Neural progenitor cell (in vitro differentiated cells): ENCODE measurements at regions not wholly inside any gene's neighbourhood (a gene's known extent, or its start where the extent isn't known, plus 50 kb on each side); places are given as distances from the start of the nearest gene placed in this dataset.
"Not testable (repeated sequence)": the region's sequence is repeated elsewhere in the genome, so short reads cannot be mapped to it uniquely, and the experiment has no call there.

ENCODE experiments used
- DNase-seq: peaks from one replicate; pipeline ENCODE4 v3.0.0-alpha.2; 2016; ENCODE audit warnings: low spot score
- H2AFZ ChIP-seq: fragments of 200-600 bp; sonication (generic); replicated peaks from 2 replicates; pipeline ENCODE4 v1.6.1; 2016; ENCODE audit warnings: antibody characterized with exemption
- H3F3A ChIP-seq: fragments of 200-600 bp; sonication (generic); 2 replicates; pipeline ENCODE4 v1.6.1; 2016; ENCODE audit warnings: antibody characterized with exemption, low read depth
- H3K27ac ChIP-seq: fragments of 200-600 bp; sonication (generic); 2 replicates; pipeline ENCODE4 v1.5.1; 2016; ENCODE audit warnings: mild to moderate bottlenecking
- H3K27me3 ChIP-seq: fragments of 200-600 bp; sonication (generic); 2 replicates; pipeline ENCODE4 v1.6.1; 2016; ENCODE audit warnings: mild to moderate bottlenecking, moderate library complexity
- H3K36me3 ChIP-seq: fragments of 200-600 bp; sonication (generic); 2 replicates; pipeline ENCODE4 v1.5.1; 2016
- H3K4me1 ChIP-seq: fragments of 200-600 bp; sonication (generic); 2 replicates; pipeline ENCODE4 v1.6.1; 2016; ENCODE audit warnings: mixed run types
- H3K4me2 ChIP-seq: fragments of 200-600 bp; sonication (generic); 2 replicates; pipeline ENCODE4 v1.6.1; 2016
- H3K4me3 ChIP-seq: fragments of 200-600 bp; sonication (generic); 2 replicates; pipeline ENCODE4 v1.5.1; 2016
- H3K79me2 ChIP-seq: fragments of 200-600 bp; sonication (generic); 2 replicates; pipeline ENCODE4 v1.6.1; 2016; ENCODE audit warnings: low read depth
- H3K9ac ChIP-seq: fragments of 200-600 bp; sonication (generic); 2 replicates; pipeline ENCODE4 v1.6.1; 2016
- H3K9me3 ChIP-seq: fragments of 200-600 bp; sonication (generic); 2 replicates; pipeline ENCODE4 v1.5.1; 2016; ENCODE audit warnings: low read depth
- H4K20me1 ChIP-seq: fragments of 200-600 bp; sonication (generic); 2 replicates; pipeline ENCODE4 v1.6.1; 2016; ENCODE audit warnings: low read depth
- H3K27ac Mint-ChIP-seq: 3 replicates; pipeline ENCODE4 v1.8.0; 2021; ENCODE audit warnings: mixed read lengths
- H3K27me3 Mint-ChIP-seq: 2 replicates; pipeline ENCODE4 v1.8.0; 2022; ENCODE audit warnings: low read depth, mild to moderate bottlenecking, inconsistent platforms, moderate library complexity, mixed read lengths; ENCODE audit not compliant: insufficient read depth
- H3K36me3 Mint-ChIP-seq: 3 replicates; pipeline ENCODE4 v1.8.0; 2021; ENCODE audit warnings: mixed read lengths
- H3K4me1 Mint-ChIP-seq: 3 replicates; pipeline ENCODE4 v1.8.0; 2021; ENCODE audit warnings: mixed read lengths
- H3K4me3 Mint-ChIP-seq: 3 replicates; pipeline ENCODE4 v1.8.0; 2021; ENCODE audit warnings: mild to moderate bottlenecking, moderate library complexity, mixed read lengths
- H3K9me3 Mint-ChIP-seq: 3 replicates; pipeline ENCODE4 v1.8.0; 2020; ENCODE audit warnings: mixed read lengths
- TF ChIP-seq, protein P1 (sequence below): fragments of 200-600 bp; sonication (generic); IDR thresholded peaks from 2 replicates; pipeline ENCODE4 v1.5.1; 2017; ENCODE audit warnings: antibody characterized with exemption, mild to moderate bottlenecking

DNA sequence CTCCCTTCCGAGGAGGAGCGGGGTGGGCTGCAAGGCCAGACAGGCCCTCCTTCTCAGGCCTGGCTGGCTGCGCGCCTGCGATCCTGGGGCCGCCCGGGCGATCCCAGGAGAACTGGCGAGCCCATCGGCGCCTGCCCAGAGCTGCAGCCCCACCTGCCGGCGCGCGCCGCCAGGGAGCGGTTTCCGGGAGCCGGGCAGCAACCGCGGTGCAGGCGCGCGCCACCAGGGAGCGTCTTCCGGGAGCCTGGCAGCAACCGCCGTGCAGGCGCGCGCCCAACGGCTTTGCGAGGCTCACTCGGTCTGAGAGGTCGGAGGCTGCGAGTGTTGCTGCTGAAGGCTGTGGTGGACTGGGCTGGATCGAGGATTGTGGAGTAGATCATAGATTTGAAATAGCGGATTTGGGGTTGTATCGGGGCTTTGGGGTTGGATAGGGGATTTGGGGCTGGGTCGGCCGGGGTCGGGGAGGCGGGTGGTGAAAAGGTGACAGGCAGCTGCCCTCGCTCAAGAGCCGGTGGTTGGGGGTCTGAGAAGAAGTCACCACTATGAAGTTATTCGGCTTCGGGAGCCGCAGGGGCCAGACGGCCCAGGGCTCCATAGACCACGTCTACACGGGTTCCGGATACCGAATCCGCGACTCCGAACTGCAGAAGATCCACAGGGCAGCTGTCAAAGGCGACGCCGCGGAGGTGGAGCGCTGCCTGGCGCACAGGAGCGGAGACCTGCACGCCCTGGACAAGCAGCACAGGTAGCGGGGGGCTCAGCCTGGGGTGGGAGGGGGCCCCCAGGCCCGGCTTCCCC lies 668.9 kb downstream of the SPATA31A6 start:
- not testable (repeated sequence) for H3K27me3 Mint-ChIP-seq, H3K27ac Mint-ChIP-seq, H3K4me2 ChIP-seq, H3K36me3 Mint-ChIP-seq, H2AFZ ChIP-seq, H3K9ac ChIP-seq, H4K20me1 ChIP-seq, H3F3A ChIP-seq, H3K9me3 Mint-ChIP-seq, H3K4me1 Mint-ChIP-seq, H3K9me3 ChIP-seq, H3K27me3 ChIP-seq, H3K27ac ChIP-seq, H3K36me3 ChIP-seq, H3K4me3 ChIP-seq, H3K4me1 ChIP-seq, H3K79me2 ChIP-seq
- TF ChIP-seq, protein P1, sequence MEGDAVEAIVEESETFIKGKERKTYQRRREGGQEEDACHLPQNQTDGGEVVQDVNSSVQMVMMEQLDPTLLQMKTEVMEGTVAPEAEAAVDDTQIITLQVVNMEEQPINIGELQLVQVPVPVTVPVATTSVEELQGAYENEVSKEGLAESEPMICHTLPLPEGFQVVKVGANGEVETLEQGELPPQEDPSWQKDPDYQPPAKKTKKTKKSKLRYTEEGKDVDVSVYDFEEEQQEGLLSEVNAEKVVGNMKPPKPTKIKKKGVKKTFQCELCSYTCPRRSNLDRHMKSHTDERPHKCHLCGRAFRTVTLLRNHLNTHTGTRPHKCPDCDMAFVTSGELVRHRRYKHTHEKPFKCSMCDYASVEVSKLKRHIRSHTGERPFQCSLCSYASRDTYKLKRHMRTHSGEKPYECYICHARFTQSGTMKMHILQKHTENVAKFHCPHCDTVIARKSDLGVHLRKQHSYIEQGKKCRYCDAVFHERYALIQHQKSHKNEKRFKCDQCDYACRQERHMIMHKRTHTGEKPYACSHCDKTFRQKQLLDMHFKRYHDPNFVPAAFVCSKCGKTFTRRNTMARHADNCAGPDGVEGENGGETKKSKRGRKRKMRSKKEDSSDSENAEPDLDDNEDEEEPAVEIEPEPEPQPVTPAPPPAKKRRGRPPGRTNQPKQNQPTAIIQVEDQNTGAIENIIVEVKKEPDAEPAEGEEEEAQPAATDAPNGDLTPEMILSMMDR, result peak; percentile 10
- peak overlapping the region; percentile 58 for H3K4me3 Mint-ChIP-seq
- DNase-seq, result peak; percentile 62

GRCh38 chr9:42860133-42860532 lies 676.7 kb downstream of the SPATA31A6 start:
- not testable (repeated sequence) for H3K4me1 ChIP-seq, H4K20me1 ChIP-seq, H3K4me3 ChIP-seq, H3K4me2 ChIP-seq, H3K36me3 ChIP-seq, H3K27me3 Mint-ChIP-seq, H3K36me3 Mint-ChIP-seq, H2AFZ ChIP-seq, H3K27ac ChIP-seq, DNase-seq, H3K4me3 Mint-ChIP-seq, H3K79me2 ChIP-seq, H3K9me3 ChIP-seq, H3K27ac Mint-ChIP-seq, H3K9ac ChIP-seq, H3K27me3 ChIP-seq, H3K9me3 Mint-ChIP-seq, H3F3A ChIP-seq, H3K4me1 Mint-ChIP-seq

DNA sequence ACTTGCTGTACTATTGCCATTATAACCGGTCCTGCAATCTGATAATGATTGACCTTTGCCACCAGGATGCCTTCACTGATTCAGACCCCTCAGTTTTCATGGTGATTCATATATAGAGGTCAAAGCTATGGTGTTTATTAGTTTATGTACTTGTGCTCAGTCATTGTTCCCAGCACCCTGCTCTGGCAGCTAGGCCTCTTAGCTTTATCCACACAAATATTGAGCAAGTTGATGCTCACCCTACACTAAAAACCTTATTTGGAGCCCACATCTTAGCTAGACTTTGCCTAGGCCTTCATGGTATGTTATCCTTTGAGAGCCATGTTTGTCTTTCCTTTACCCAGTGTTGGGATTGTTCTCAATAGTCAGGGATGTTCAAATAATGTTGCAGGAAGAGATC lies 679.0 kb downstream of the SPATA31A6 start:
- H3K27ac Mint-ChIP-seq, H3K4me3 Mint-ChIP-seq, H3K36me3 Mint-ChIP-seq: not testable (repeated sequence)

More for the DNA sequence above, 679.0 kb downstream of the SPATA31A6 start:
- not testable (repeated sequence) for H3K79me2 ChIP-seq, H3K4me2 ChIP-seq, H3K27me3 Mint-ChIP-seq, H2AFZ ChIP-seq, DNase-seq, H3F3A ChIP-seq, H3K9me3 Mint-ChIP-seq, H3K4me1 Mint-ChIP-seq, H3K27me3 ChIP-seq, H3K27ac ChIP-seq, H4K20me1 ChIP-seq, H3K4me1 ChIP-seq, H3K9me3 ChIP-seq, H3K36me3 ChIP-seq, H3K9ac ChIP-seq, H3K4me3 ChIP-seq
